Right lobe of liver (tissue), 6 donors: ENCODE measurements at regions not wholly inside any gene's neighbourhood (a gene's known extent, or its start where the extent isn't known, plus 50 kb on each side); places are given as distances from the start of the nearest gene placed in this dataset.

Experiments
- ATAC-seq, 4 donors: fragments of 200-7000 bp; cut with Tn5 transposase; one replicate each; pipeline ENCODE4 v1.9.1; 2020; ENCODE audit warnings: mild to moderate bottlenecking in 4 of 4, moderate library complexity in 4 of 4
- DNase-seq, 3 donors: peaks; one replicate each; pipeline ENCODE4 v3.0.0-alpha.2; 2020
- H3K27ac ChIP-seq, 3 donors: fragments of 200-600 bp; one replicate each; pipeline ENCODE4 v1.8.0; 2022
- H3K27me3 ChIP-seq, 2 donors: fragments of 200-600 bp; one replicate each; pipeline ENCODE4 v1.8.0; 2022
- H3K36me3 ChIP-seq, 4 donors: fragments of 200-600 bp; sonication (generic) in 1 of 4; one replicate each; pipeline versions ENCODE4 v1.5.1 to v1.8.0; 2017 to 2022; ENCODE audit warnings: control low read depth in 1 of 4
- H3K4me1 ChIP-seq, 4 donors: fragments of 200-600 bp; sonication (generic) in 1 of 4; one replicate each; pipeline versions ENCODE4 v1.5.1 to v1.8.0; 2017 to 2022; ENCODE audit warnings: control low read depth in 1 of 4
- H3K4me3 ChIP-seq, 3 donors: fragments of 200-600 bp; one replicate each; pipeline ENCODE4 v1.8.0; 2022
- H3K9me3 ChIP-seq, 4 donors: fragments of 200-600 bp; sonication (generic) in 1 of 4; one replicate each; pipeline versions ENCODE4 v1.5.1 to v1.8.0; 2017 to 2022; ENCODE audit warnings: control low read depth in 1 of 4
- CTCF ChIP-seq, 4 donors: fragments of 200-600 bp in 3 of 4; fragments of 450-650 bp in 1 of 4; IDR thresholded peaks; one replicate each; pipeline versions ENCODE4 v1.5.1 to v1.8.0; 2016 to 2022; ENCODE audit warnings: antibody characterized with exemption in 4 of 4, mild to moderate bottlenecking in 2 of 4
- POLR2A ChIP-seq: fragments of 450-650 bp; IDR thresholded peaks from one replicate; pipeline ENCODE4 v1.6.1; 2017; ENCODE audit warnings: antibody characterized with exemption, mild to moderate bottlenecking
- WGBS: methylation state at CpG from one replicate; pipeline ENCODE4 v1.1.6; 2018; ENCODE audit warnings: low coverage, low lambda C conversion rate; ENCODE audit not compliant: insufficient coverage; ENCODE audit errors: missing lambda C conversion rate; 5-methylcytosine and 5-hydroxymethylcytosine counted together
- intact Hi-C, 2 donors: fragments of 100-400 bp; cut with DNase I; formaldehyde crosslinking; loops; one replicate each; pipeline versions ENCODE4 v1.11.2 to v1.14.1; 2022
- donor health status: DM: no; HTN: yes; CAD: no.
- donor health status: DM: no; HTN: no; CAD: no.
- donor health status: DM: no; HTN: no; CAD: no.
- donor health status: DM: no; HTN: yes; CAD: no.
- donor health status: DM: no; HTN: yes; CAD: no.

- intact Hi-C loops, result no loop called here
- no peak overlapping the region for H3K27ac ChIP-seq
- H3K27me3 ChIP-seq, result no peaks in the 10 kb centered on the region
- WGBS, result 79% methylated on average over 11 of the region's 11 CpGs
- no peaks in the 10 kb centered on the region for H3K36me3 ChIP-seq
- no peaks in the 10 kb centered on the region for H3K9me3 ChIP-seq
- no peak for DNase-seq
- H3K4me1 ChIP-seq, result no peaks in the 10 kb centered on the region
- no peak for TF ChIP-seq CTCF (IDR thresholded peaks at IDR 0.05)
- TF ChIP-seq POLR2A, result no peak
- H3K4me3 ChIP-seq, result no peak overlapping the region
- no peak for ATAC-seq
Measured at GRCh38 chr6:110545081-110545872, 68.9 kb upstream of the SLC22A16 start.

DNA sequence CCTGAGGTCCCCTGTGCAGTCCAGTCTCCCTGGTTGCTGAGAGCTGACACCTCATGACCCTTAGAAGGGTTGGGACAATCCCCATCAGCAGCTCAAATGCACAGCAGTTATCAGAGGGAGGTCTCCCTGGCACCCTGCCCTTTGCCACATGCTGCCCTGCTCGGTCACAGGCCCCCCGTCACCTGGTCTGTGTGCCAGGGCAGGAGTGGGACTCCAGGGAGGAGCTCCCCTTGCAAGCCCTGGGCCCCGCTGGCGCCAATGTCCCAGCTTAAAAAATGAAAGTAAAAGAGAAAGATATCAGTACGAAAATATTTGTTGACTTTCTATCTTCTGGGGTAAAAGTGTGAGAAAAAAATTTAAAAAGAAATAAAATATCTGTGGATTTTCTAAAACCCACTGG is 68.1 kb upstream of the SLC22A16 start:
- Histone ChIP-seq H3K4me1 (no peaks in the 10 kb centered on the region), H3K27me3 (no peaks in the 10 kb centered on the region), H3K36me3 (no peaks in the 10 kb centered on the region), H3K9me3 (no peaks in the 10 kb centered on the region), H3K4me3 (peak overlapping the region in 1 of 3 donors; percentile 28), H3K27ac (no peak overlapping the region)
- intact Hi-C loops, result no loop called here
- 53% methylated on average over 3 of the region's 5 CpGs for WGBS
- peak in 3 of 4 donors; percentile 45 to 47 (median 47) for ATAC-seq
- TF ChIP-seq POLR2A (no peak), CTCF (IDR thresholded peaks at IDR 0.05) (no peak)
- no peak for DNase-seq

- DNase-seq (no peak), ATAC-seq (peak in 2 of 4 donors; percentile 33 to 54)
- WGBS, result 75% methylated on average over 3 of the region's 5 CpGs
- H3K9me3 ChIP-seq, result no peaks in the 10 kb centered on the region
- no peak overlapping the region for H3K4me3 ChIP-seq
- no peak for TF ChIP-seq POLR2A
- TF ChIP-seq CTCF (IDR thresholded peaks at IDR 0.05), result no peak
- no peaks in the 10 kb centered on the region for H3K4me1 ChIP-seq
- H3K27me3 ChIP-seq, result no peaks in the 10 kb centered on the region
- no peak overlapping the region for H3K27ac ChIP-seq
- no peaks in the 10 kb centered on the region for H3K36me3 ChIP-seq
- intact Hi-C loops, result no loop called here
Measured at GRCh38 chr6:110543106-110543505, 66.7 kb upstream of the SLC22A16 start.

DNA sequence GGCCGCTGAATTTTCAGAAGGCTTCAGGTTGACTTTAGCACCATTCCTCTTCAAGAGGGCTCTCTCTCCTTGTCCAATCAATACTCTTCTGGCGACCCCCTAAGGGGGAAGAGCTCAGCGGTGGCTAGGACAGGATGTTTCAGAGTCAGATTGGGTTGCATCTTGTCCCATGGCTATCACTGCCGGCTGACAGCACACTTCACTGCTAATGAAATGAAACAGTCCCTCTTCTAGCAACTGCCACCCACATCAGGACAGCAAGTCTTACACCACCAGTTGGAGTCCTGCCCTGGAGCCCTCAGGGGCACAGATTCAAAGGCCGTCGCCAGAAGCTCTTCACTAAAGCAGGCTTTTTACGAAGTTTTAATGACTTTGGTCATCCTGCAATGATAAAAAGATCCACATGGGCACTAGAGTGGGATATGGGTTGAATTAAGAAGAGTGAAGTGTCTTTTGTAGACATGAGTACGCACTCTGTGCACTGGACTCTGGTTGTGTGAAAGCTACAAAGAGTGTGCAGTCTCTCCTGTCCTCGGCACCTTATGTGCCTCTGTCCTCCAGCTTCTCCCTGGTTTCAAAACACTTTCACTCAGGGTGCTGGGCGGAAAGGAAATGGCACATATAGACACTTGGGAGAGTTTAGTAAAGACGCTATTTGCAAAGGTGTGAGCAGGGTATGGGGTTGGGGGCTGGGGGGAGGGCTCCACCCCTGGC is 66.1 kb upstream of the SLC22A16 start:
- no peaks in the 10 kb centered on the region for H3K27me3 ChIP-seq
- H3K27ac ChIP-seq, result no peak overlapping the region
- no peak for TF ChIP-seq CTCF (IDR thresholded peaks at IDR 0.05)
- no peak for TF ChIP-seq POLR2A
- H3K4me1 ChIP-seq, result no peaks in the 10 kb centered on the region
- no peak overlapping the region for H3K4me3 ChIP-seq
- H3K36me3 ChIP-seq, result no peaks in the 10 kb centered on the region
- 65% methylated on average over 10 of the region's 11 CpGs for WGBS
- no peaks in the 10 kb centered on the region for H3K9me3 ChIP-seq
- DNase-seq, result peak in 2 of 3 donors; percentile 25 to 61
- ATAC-seq, result peak in 2 of 4 donors; percentile 31 to 54
- intact Hi-C loops, result no loop called here
